WTC11 (cell line): ENCODE measurements at regions not wholly inside any gene's neighbourhood (a gene's known extent, or its start where the extent isn't known, plus 50 kb on each side); places are given as distances from the start of the nearest gene placed in this dataset.

Experiments used
- GABPB1 ChIP-seq: sonication (generic); formaldehyde crosslinking; IDR thresholded peaks from 2 replicates; pipeline ENCODE4 v1.8.1; 2023; ENCODE audit warnings: mild to moderate bottlenecking, missing genetic modification reagents
- TF ChIP-seq, protein P1 (sequence below): fragments of 250-450 bp; sonication (Bioruptor Pico); IDR thresholded peaks from 2 replicates; pipeline ENCODE4 v1.9.0; 2021; ENCODE audit warnings: mild to moderate bottlenecking, borderline replicate concordance
- TF ChIP-seq, protein P2 (sequence below): sonication (generic); formaldehyde crosslinking; IDR thresholded peaks from 2 replicates; pipeline ENCODE4 v1.8.1; 2022; ENCODE audit warnings: low read depth, mild to moderate bottlenecking, moderate library complexity, missing genetic modification reagents, borderline replicate concordance

DNA sequence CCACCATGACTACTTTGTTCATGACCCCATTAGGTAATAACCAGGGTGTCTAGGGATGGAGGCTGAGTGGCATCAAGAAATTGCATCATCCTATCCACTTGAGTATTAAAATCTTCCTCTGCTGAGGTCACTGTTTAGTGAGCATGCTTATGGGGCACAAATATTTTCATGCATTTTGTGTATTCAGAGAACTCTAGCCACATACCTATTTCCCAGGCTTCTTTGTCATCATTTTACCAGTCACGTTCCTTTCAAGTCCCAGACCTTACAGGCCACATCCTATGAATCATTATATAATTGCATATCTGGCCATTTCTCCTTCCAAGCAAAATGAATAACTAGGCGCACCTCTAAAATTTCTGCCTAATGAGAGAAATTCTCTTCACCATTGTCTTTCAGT is 1882.9 kb upstream of the AGA start:
- TF ChIP-seq, protein P1, sequence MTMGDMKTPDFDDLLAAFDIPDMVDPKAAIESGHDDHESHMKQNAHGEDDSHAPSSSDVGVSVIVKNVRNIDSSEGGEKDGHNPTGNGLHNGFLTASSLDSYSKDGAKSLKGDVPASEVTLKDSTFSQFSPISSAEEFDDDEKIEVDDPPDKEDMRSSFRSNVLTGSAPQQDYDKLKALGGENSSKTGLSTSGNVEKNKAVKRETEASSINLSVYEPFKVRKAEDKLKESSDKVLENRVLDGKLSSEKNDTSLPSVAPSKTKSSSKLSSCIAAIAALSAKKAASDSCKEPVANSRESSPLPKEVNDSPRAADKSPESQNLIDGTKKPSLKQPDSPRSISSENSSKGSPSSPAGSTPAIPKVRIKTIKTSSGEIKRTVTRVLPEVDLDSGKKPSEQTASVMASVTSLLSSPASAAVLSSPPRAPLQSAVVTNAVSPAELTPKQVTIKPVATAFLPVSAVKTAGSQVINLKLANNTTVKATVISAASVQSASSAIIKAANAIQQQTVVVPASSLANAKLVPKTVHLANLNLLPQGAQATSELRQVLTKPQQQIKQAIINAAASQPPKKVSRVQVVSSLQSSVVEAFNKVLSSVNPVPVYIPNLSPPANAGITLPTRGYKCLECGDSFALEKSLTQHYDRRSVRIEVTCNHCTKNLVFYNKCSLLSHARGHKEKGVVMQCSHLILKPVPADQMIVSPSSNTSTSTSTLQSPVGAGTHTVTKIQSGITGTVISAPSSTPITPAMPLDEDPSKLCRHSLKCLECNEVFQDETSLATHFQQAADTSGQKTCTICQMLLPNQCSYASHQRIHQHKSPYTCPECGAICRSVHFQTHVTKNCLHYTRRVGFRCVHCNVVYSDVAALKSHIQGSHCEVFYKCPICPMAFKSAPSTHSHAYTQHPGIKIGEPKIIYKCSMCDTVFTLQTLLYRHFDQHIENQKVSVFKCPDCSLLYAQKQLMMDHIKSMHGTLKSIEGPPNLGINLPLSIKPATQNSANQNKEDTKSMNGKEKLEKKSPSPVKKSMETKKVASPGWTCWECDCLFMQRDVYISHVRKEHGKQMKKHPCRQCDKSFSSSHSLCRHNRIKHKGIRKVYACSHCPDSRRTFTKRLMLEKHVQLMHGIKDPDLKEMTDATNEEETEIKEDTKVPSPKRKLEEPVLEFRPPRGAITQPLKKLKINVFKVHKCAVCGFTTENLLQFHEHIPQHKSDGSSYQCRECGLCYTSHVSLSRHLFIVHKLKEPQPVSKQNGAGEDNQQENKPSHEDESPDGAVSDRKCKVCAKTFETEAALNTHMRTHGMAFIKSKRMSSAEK (CRISPR knock-in tag) = no peak
- no peak for TF ChIP-seq GABPB1 (CRISPR knock-in tag)
- TF ChIP-seq, protein P2, sequence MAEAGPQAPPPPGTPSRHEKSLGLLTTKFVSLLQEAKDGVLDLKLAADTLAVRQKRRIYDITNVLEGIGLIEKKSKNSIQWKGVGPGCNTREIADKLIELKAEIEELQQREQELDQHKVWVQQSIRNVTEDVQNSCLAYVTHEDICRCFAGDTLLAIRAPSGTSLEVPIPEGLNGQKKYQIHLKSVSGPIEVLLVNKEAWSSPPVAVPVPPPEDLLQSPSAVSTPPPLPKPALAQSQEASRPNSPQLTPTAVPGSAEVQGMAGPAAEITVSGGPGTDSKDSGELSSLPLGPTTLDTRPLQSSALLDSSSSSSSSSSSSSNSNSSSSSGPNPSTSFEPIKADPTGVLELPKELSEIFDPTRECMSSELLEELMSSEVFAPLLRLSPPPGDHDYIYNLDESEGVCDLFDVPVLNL (CRISPR knock-in tag) = no peak
